Pancreas (tissue), 10 donors: ENCODE measurements at regions not wholly inside any gene's neighbourhood (a gene's known extent, or its start where the extent isn't known, plus 50 kb on each side); places are given as distances from the start of the nearest gene placed in this dataset.

Experiments
- ATAC-seq, 4 donors: fragments of 200-7000 bp; cut with Tn5 transposase; one replicate each; pipeline versions ENCODE4 v1.8.0 to v1.9.1; 2020; ENCODE audit warnings: mild to moderate bottlenecking in 4 of 4, moderate library complexity in 4 of 4
- DNase-seq, 6 donors: peaks; one replicate each; pipeline ENCODE4 v3.0.0-alpha.2; 2020
- FAIRE-seq: peaks from 2 replicates; lab custom pipeline; 2012; peaks lifted over from hg19 to GRCh38; lab: Jason Lieb, UNC
- H3K27ac ChIP-seq, 4 donors: fragments of 200-600 bp; sonication (generic); 1 replicate in 3 of 4; 2 replicates in 1 of 4; pipeline versions ENCODE4 v1.5.0 to v1.8.0; 2020
- H3K27me3 ChIP-seq, 4 donors: fragments of 200-600 bp; one replicate each; pipeline ENCODE4 v1.8.0; 2021
- H3K36me3 ChIP-seq, 3 donors: fragments of 200-600 bp; sonication (generic) in 1 of 3; one replicate each; pipeline versions ENCODE4 v1.5.0 to v1.8.0; 2020 to 2021
- H3K4me1 ChIP-seq, 3 donors: fragments of 200-600 bp; one replicate each; pipeline ENCODE4 v1.8.0; 2021
- H3K4me3 ChIP-seq, 4 donors: fragments of 200-600 bp; sonication (generic) in 2 of 4; one replicate each; pipeline versions ENCODE4 v1.5.0 to v1.8.0; 2020 to 2021
- H3K9me3 ChIP-seq, 4 donors: fragments of 200-600 bp; one replicate each; pipeline ENCODE4 v1.8.0; 2021
- CTCF ChIP-seq, 4 donors: fragments of 200-600 bp; sonication (generic) in 3 of 4; IDR thresholded peaks; one replicate each; pipeline versions ENCODE4 v1.5.0 to v1.8.0; 2021; ENCODE audit warnings: antibody characterized with exemption in 4 of 4
- WGBS, 2 donors: extraction: QIAGEN DNeasy Blood & Tissue Kit; methylation state at CpG; one replicate each; pipeline ENCODE4 v1.1.7; 2013; 5-methylcytosine and 5-hydroxymethylcytosine counted together
- intact Hi-C, 3 donors: fragments of 100-400 bp; cut with DNase I; formaldehyde crosslinking; loops; one replicate each; pipeline versions ENCODE4 v1.11.1 to v1.14.2; 2022
- donor health status: healthy with polysubstance abuse.
- donor health status: DM: no; HTN: no; CAD: no; lungs with moderate emphysema.
- donor health status: DM: no; HTN: no; CAD: no.
- donor health status: control.
- donor health status: control.
- donor health status: Bipolar disorder and iron deficiency.
- donor health status: DM: yes; HTN: yes; CAD: no.
- donor health status: DM: no; HTN: no; CAD: no.
- donor health status: DM: no; HTN: no; CAD: no.
- donor health status: DM: yes; HTN: yes; CAD: no.

- Histone ChIP-seq H3K27ac (peak overlapping the region; percentile 71 to 82 (median 79)), H3K4me1 (peaks cover 0 to 4% (median 0%) of the 10 kb centered on the region in 3 donors), H3K9me3 (no peaks in the 10 kb centered on the region), H3K4me3 (peak overlapping the region in 1 of 4 donors; percentile 20), H3K36me3 (no peaks in the 10 kb centered on the region), H3K27me3 (no peaks in the 10 kb centered on the region)
- FAIRE-seq (no peak), DNase-seq (peak; percentile 63 to 86 (median 81)), ATAC-seq (peak; percentile 86 to 91 (median 90))
- intact Hi-C loops, result no loop called here
- WGBS, 2 donors, result 56 to 59% methylated on average over 4 of the region's 4 CpGs
- TF ChIP-seq CTCF (IDR thresholded peaks at IDR 0.05), result no peak
Observed at GRCh38 chr15:49734831-49735508, 114.1 kb downstream of the DTWD1 start.

DNA sequence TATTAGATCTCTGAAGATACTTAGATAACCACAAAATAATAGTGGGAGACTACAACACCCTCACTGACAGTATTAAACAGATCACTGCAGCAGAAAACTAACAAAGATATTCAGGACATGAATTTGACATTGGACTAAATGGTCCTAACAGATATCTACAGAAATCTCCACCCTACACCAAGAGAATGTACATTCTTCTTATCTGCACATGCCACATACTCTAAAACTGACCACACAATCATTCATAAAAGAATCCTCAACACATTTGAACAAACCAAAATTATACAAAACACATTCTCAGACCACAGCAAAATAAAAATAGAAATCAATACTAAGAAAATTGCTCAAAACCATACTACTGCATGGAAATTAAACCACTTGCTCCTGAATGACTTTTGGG, 116.3 kb downstream of the DTWD1 start:
- no peak for TF ChIP-seq CTCF (IDR thresholded peaks at IDR 0.05)
- Histone ChIP-seq H3K27ac (no peak overlapping the region), H3K27me3 (no peaks in the 10 kb centered on the region), H3K4me1 (peaks cover 0 to 4% (median 0%) of the 10 kb centered on the region in 3 donors), H3K4me3 (no peak overlapping the region), H3K36me3 (no peaks in the 10 kb centered on the region), H3K9me3 (no peaks in the 10 kb centered on the region)
- DNase-seq, result no peak
- ATAC-seq, result no peak
- intact Hi-C loops, result no loop called here
- FAIRE-seq, result no peak

- Histone ChIP-seq H3K27me3 (no peaks in the 10 kb centered on the region), H3K36me3 (no peaks in the 10 kb centered on the region), H3K27ac (peak overlapping the region in 1 of 4 donors; percentile 51), H3K4me1 (no peaks in the 10 kb centered on the region), H3K9me3 (no peaks in the 10 kb centered on the region), H3K4me3 (no peak overlapping the region)
- FAIRE-seq (no peak), ATAC-seq (peak in 3 of 4 donors; percentile 43 to 73 (median 53)), DNase-seq (peak in 3 of 6 donors; percentile 26 to 48 (median 43))
- intact Hi-C loops, result no loop called here
- no peak for TF ChIP-seq CTCF (IDR thresholded peaks at IDR 0.05)
Observed at GRCh38 chr15:49741712-49742111, 120.9 kb downstream of the DTWD1 start.

DNA sequence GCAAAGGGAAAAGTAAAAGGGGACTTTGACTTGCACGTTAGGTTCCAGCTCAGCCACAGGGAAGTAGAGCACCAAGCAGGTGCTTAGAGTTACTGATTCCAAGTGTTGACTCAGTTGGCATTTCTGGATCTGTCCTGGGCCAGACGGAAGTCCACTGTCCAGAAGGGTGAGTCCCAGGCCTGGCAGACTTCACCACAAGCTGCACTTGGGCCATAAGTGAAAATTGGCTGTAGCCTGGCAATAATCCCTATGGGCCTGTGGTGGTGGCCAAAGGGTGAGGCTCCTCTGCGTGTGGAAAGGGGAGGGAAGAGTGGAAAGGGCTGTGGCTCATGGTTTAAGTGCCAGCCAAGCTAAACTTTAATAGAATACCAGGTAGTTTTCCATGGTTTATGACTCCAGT, 121.5 kb downstream of the DTWD1 start:
- FAIRE-seq, result no peak
- Histone ChIP-seq H3K36me3 (no peaks in the 10 kb centered on the region), H3K4me1 (no peaks in the 10 kb centered on the region), H3K27ac (peak overlapping the region in 1 of 4 donors; percentile 51), H3K4me3 (no peak overlapping the region), H3K9me3 (no peaks in the 10 kb centered on the region), H3K27me3 (no peaks in the 10 kb centered on the region)
- TF ChIP-seq CTCF (IDR thresholded peaks at IDR 0.05), result no peak
- DNase-seq, result peak in 3 of 6 donors; percentile 12 to 49 (median 27)
- 68 to 71% methylated on average over 3 of the region's 3 CpGs for WGBS, 2 donors
- ATAC-seq, result peak in 2 of 4 donors; percentile 71 to 86
- intact Hi-C loops, result no loop called here

DNA sequence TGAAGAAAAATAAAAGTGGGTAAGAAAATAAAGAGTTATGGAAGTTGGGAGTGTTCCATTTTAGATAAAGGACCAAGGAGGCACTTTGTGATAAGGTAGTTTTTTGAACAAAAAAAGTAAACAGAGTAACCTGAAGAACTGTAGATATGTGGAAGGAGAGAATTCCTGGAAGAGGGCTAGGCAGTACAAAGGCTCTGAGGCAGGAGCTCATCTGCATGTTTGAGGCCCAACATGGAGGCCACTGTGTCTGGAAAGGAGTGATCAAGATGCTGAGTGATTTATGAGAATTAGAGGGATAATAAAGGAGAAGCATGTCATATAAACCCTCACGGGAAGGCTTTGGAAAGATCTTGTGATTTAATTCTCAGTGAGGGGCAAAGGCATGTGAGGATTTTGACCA, 126.5 kb downstream of the DTWD1 start:
- H3K27ac ChIP-seq, result no peak overlapping the region
- H3K4me3 ChIP-seq, result no peak overlapping the region
- TF ChIP-seq CTCF (IDR thresholded peaks at IDR 0.05), result no peak
- 67 to 77% methylated on average over 1 of the region's 1 CpG for WGBS, 2 donors
- DNase-seq, result no peak
- ATAC-seq, result no peak
- no peaks in the 10 kb centered on the region for H3K36me3 ChIP-seq
- intact Hi-C loops, result no loop called here
- no peak for FAIRE-seq
- H3K27me3 ChIP-seq, result no peaks in the 10 kb centered on the region
- H3K4me1 ChIP-seq, result no peaks in the 10 kb centered on the region
- no peaks in the 10 kb centered on the region for H3K9me3 ChIP-seq
